ENCODE measurements at regions not wholly inside any gene's neighbourhood (a gene's known extent, or its start where the extent isn't known, plus 50 kb on each side); places are given as distances from the start of the nearest gene placed in this dataset.

DNA sequence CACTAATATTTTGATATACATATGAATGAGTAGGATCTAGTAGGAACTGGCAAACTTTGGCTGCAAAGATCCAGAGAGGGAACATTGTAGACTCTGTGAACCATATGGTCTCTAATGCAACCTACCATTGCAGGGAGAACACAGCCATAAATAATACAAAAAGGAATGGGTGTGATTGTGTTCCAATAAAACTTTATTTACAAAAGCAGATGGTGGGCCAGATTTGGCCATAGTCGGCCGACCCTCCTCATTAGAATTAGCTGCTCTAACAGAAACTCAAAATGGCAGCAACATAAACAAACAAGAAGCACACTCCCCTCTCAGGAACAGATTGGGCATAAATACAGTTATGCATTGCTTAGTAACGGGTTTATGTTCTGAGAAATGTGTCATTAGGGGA is 198.1 kb upstream of the RBPJ start:
- intact Hi-C loops (cut with DNase I), result no loop called here
- no peak for DNase-seq

DNA sequence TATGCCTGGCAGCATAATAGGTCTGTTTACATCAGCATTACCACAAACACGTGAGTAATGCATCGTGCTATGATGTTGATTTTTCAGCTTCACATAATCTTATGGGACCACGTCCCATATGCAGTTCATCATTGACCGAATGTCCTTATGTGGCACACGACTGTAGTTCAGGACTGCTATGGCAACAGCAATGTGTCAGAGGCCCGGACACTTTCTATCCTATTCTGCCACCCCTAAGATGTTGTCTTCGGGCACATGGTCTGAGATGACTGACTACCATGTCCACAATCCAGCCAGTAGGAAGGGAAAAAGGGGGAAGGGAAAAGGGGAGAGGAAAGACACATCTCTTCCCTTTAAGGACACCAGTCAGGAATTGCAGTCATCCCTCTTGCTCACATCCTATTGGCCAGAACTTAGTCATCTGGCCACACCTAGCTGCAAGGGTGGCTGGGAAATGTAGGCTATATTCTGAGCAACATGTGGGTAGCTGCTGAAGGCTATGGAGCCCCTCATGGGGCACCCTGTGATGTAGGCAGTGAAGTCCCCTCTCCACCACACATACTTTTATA is 196.0 kb upstream of the RBPJ start:
- no peak for DNase-seq
- intact Hi-C loops (cut with DNase I), result no loop called here

DNA sequence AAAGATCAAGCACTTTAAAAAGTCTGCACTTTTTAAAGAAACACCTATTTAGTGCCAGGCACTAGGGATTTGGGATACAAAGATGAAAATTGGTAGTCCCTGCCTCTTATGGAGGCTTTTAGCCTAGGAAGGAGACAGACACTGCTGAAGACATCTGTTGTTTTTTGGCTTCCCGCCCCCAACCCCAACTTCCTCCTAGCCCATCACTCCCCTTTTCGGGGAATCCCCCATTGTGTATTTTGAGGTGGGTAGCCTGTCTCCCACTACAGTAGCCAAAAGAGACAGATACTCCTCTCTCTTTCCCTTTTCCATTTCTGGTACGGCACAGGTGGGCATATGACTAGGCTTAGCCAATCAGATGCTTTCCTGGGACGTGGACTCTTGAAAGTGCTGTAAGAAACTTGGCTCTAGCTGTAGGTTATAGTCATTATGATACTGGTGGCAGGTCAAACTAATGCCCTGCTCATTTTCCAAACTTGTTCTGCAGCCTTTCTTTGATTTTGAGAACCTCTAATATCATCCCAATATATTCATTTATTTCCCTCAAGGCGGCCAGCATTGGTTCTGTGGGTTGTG is 194.6 kb upstream of the RBPJ start:
- intact Hi-C loops (cut with DNase I), result no loop called here

DNA sequence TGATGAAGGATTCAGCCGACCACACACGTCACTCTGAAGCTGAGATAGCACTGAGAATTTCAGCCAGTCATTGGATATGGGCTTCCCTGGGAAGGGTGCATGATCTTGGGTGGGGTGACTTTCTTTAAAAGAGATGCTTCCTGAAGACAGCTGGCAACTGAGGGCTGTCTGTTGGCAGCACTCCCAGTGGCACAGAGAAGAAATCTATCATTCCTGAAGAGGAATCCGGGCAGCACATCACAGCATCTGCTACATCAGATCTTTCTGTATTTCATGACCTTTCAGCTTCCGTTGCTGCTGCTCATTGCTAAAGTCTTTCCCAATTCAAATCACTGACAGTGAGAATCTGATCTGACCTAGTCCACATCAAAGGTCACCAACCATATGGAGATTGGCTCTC is 193.8 kb upstream of the RBPJ start:
- intact Hi-C loops (cut with DNase I), result no loop called here
- DNase-seq, result no peak

More for the DNA sequence above, 194.6 kb upstream of the RBPJ start:
- peak in 1 of 42 donors; percentile 40 for DNase-seq

DNA sequence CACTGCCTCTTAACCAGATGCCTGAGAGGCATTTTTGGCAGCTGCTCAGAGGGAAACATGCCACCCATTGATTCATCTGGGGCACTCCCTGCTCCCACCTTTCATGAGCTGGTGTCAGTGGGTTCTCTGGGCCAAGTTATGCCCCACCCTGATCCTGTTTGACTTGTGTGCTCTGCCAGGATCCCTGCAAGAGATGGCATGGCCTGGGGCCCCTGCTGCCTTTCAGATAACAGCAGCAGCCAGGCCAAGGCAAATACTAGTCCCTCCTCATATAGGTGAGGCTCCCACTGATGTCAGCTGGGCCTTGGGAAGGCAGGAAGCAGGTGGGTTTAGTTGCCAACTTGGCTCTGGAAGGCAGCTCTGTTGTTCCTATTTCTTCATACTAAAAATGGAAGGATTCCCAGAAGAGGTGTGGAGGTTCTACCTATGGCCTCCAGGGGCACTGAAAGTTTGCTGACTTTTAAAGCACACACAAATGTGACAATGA is 192.9 kb upstream of the RBPJ start:
- DNase-seq, result no peak

DNA sequence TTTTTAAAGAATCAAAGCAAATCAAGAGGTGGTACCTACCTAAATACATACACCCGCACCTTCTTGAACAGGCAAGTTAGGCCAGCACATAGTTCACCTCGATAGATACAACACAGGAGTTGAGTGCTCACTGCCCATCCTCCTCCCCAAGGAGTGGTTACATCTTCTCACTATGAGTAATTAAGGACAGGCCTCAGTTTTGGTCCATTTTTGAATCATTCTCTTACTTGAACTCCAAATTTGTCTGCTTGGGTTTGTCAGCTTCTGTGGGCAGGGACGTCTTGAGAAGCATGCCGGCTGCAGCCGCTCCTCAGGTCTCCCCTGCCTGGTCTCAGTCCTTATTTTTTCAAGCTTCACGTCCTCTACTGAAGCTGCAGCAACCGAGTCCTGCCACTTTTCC is 190.6 kb upstream of the RBPJ start:
- intact Hi-C loops (cut with DNase I), result no loop called here
- DNase-seq, result no peak

More for the DNA sequence above, 192.9 kb upstream of the RBPJ start:
- intact Hi-C loops (cut with DNase I), result no loop called here

DNA sequence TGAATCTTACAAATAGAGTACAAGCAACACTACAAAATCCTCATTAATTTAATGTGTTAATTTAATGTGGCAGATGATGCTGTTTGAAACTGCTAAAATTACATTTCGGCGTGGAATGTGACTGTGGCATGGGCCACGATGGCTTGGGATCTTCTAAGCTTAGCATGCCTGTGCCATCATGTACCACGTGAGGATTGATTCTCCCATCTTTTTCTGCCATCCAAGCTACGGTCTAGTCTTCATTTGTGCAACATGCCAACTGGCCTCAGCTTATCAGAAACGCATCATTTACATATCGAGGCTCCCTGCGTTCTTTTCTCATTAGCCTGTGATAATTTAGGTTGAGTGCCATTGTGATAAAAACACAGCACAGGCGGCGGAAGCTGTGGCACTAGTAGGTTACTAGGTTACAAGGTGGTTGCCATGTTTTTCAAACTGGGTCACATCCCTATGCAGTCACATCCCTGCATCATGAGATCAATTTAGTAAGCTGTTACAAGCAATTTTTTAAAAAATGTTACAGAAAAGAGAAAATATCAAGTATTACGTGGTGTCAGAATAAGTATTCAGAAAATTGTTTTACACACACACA is 189.9 kb upstream of the RBPJ start:
- intact Hi-C loops (cut with DNase I), result no loop called here
- DNase-seq, result no peak

DNA sequence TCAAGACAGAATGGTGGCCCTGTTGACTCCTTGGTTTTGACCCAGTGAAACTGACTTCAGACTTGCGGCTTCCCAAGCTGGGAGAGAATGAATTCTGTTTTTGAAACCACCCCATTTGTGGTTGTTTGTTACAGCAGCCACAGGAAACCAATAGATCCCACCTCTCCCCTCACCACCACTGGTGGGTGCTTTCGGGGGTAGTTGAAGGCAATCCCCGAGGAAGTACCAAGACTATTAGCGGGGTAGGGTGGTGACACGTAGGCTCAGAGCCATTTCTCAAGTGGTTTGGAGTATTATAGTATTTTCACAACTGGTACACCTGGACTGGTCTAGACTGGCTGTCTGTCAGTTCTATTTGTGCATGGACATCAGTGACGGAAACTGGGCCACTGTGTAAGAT is 189.1 kb upstream of the RBPJ start:
- intact Hi-C loops (cut with DNase I), result no loop called here
- DNase-seq, result no peak

DNA sequence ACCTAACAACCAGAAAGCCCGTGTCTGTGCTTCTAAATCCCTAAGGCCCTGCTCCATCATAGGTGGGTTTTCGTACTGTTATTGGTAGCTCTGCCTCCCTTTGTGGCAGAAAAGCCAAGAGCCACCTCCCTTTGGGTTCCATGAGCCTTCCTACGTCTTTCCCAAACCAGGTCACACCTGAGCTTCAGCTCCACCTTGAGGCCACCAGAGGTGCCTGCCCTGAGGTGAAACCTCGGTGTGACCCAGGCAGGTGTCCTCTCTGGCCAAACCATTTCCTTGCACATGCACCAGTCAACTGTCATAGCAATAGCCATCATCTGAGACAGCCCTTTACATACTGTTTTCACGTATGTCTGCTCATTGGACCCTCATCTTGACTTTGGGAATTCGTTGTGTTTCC is 188.0 kb upstream of the RBPJ start:
- no peak for DNase-seq
- intact Hi-C loops (cut with DNase I), result no loop called here

DNA sequence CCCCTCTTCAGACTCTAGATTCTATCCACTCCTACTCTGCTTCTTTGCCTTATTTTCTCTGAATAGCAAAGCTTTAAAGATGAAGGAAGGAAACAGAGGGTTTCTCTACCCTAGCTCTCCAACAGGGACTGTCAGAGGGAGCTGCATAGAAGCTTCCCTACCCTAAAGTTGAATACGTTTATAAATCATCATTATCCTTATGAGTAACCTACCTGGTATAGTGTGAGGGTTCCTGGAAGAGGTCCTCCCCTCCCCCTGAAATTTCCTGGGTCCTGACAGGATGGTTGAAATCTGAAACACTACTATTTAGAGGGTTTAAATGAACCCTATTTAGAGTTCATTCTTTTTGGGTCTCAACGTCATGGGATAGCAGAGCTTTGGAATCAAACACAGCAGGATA is 187.0 kb upstream of the RBPJ start:
- DNase-seq, result no peak
- intact Hi-C loops (cut with DNase I), result no loop called here

DNA sequence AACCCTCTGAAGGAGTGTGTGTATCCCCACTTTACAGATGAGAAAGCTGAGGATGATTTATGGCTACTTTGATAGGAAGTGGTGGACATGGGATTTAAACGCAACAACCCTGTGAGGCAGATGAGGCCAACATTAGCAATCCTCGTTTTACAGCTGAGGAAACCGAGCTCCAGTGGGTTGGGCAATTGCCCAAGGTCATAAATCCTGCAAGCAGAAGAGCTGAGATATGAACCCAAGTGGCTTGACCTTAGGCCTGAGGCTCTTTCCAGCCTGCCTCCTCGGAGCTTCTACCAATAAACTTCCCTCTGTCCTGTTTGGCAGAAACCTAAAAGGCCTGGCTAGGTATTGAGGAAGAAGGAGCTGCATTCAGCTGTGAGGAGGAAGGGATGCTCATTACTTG is 185.5 kb upstream of the RBPJ start:
- intact Hi-C loops (cut with DNase I), result no loop called here
- no peak for DNase-seq

DNA sequence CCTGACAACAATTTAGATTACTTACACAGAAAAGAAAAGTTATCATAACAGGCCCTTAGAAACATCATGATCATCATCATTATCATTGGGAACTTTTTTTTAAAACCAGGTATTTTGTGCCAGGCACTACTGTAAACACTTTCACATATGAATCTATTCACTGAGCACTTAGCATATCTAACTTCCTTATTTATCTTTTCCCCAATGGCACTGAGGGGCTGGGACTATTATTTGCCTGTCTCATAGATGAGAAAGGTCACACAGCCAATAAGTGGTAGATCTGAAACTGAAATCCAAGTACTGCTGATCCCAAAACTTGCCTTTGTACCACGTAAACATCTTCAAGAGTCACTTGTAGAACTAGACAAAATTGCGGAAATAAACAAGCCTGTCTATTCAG is 184.2 kb upstream of the RBPJ start:
- no peak for DNase-seq
- intact Hi-C loops (cut with DNase I), result no loop called here

DNA sequence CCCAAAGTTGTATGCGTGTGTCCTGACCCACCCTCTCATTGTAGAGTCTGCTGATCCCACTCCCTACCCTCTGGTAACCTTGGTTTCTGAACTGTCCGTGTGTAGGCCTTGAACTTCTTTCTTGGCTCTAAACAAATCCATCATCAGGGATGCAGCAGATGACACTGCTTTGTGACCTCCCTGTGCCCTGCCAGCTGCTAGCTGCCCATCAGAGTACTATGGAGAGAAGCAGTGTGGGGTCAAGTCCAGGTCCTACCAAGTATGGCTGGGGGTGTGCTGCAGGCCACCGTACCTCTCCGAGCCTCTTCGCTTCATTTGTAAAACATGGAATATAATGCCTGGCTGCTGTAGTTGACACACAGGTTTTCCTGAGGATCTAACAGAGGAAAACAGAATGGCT is 183.5 kb upstream of the RBPJ start:
- DNase-seq, result no peak
- intact Hi-C loops (cut with DNase I), result no loop called here

DNA sequence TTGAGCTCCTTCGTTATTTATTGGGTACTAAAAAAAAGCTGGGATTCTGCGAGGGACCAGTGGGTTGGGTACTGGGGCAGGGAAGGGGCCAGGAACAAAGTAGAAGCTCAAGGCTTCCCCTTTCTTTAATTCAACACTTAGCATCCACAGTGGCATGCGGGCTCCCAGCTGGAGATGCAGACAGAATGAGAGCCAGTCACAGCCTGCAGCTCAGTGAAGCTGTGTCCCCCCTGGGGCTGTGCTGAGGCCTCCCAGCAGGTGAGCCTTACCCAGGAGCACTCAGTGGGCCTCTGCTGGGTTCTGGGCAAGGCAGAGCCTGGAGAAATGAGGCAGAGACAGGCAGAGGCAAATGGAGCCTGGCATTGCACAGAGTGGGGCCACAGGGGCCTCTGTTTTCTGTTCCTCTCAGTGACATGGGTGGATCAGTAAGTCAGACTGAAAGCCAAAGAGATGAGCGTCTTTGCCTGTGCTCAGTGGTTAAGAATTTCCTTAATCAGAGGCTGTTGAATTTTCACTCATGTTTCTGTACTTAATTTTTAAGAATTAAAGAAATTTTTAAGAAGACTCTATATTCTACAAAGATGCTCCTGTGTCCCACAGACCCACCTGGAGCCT is 181.4 kb upstream of the RBPJ start:
- no peak for DNase-seq
- intact Hi-C loops (cut with DNase I), result no loop called here

DNA sequence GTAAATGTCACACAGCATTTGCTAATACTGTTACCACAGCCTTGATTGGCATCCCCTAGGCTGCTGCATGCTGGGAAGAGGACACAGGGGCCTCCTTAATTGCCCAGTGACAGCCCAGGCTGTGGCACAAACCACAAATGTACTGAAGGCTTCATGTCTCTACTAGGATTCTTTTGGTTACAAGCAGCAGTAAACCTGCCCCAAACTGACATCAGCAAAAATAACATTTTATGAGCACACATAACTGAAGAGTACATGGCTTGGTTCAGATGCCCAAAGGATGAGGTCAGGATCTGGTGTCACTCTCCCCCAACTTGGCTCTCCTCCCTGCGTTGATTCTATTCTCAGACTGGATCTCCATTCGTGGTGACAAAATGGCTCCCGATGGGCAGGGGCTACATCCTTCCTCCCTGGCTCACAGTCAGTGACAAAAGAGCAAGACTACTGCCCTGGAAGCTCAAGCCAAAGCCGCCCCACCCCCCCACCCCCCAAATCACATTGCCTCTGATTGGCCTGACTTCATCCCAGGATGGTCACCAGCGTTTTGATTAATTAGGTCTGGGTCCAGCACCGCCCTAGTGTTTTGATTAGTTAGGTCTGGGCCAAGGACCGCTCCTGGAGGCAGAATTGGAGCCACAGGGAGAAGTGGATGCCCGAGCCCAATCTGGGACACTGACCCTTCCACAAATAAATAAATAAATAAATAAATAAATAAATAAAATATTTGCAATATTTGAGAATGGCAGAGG is 180.5 kb upstream of the RBPJ start:
- DNase-seq, result no peak
- intact Hi-C loops (cut with DNase I), result no loop called here

DNA sequence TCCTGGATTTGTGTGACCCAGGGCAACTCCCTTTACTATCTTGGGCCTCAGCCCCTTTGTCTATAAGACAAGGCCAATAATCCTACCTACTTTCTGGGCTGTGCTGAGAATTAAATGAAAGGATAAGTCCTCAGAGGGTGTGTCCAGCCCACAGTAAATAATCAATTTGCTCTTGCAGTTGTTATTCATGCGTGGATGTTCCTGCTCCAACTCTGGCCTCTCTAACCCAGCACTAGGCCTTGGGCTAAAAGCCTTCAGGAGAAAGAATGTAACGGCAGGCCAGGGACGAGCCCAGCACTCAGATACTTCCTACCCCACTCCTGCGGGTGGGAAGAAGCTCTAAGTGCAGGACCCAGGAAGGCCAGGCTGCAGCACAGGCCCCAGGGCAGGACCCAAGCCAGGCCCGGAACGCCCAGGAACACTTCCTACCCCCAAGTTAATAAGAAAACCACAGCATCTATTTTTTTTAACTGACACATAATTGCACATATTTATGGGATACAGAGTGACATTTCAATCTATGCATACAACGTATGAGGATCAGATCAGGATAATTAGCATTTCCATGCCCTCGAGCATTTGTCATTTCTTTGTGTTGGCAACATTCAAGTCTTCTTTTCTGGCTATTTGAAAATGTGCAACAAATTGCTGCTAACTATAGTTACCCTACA is 179.6 kb upstream of the RBPJ start:
- DNase-seq, result no peak
- intact Hi-C loops (cut with DNase I), result no loop called here

DNA sequence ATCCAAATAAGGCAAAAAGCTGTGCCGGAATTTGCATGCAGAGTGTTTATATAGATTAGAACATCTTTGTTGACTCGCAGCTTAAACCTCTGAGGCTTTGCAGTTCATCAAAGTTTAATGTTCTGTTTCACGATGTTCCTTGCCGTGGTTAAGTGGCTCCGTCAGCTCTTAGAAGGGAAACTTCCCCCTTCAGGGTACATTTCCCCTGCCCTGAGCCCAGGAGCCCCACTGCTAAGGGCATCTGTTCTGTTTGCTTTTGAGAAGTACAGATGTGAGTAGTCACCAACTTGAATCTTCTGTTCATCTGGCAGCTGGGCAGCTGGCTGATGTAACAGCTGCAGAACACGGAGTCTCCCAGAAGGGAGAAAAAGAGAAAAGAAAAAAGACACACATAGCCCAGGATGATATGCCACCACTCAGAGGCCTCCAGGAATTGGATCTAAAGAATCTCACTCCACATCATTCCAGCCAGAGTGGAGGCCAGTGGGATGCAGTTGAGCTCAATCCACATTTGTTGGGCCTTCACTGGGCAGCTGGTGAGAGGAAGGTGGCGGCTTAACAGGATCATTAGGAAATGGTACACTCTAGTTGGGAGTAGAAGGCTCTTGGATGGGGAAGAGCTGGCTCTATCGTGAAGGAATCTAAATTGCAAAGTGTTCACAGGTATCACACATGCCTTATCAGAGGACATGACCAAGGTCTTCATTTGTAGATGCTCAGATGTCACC is 178.7 kb upstream of the RBPJ start:
- intact Hi-C loops (cut with DNase I), result no loop called here
- peak in 25 of 42 donors; percentile 8 to 57 (median 20) for DNase-seq

DNA sequence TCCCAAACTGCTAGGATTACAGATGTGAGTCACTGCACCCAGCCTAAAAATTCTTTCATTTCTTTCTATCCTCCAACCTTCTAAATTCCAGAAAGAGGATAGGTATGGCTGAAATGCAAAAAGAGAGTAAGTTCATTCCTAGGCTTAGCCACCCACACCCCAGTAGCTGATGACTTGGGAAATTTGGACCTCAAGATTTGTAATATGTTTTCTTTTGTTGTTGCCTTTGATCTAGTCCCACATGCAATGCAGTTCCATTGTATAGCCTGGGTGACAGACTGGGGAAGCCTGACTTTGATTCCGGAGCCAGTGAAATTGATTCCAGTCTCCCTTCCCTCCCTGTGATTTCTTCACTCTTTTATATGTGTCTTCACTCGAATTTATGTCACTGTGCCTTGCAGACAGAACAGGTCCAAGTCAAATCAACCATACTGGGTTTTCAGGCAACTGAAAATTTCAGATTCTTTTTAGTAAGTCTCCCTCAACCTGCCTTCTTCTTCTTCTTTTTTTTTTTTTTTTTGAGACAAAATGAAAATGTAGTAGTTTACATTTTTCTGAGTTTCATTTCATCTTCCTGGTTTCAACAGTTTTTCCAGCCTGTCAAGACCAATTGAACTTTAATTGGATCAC is 176.2 kb upstream of the RBPJ start:
- no peak for DNase-seq

More for the DNA sequence above, 176.2 kb upstream of the RBPJ start:
- intact Hi-C loops (cut with DNase I), result no loop called here
